B cell (primary cell): ENCODE measurements at regions not wholly inside any gene's neighbourhood (a gene's known extent, or its start where the extent isn't known, plus 50 kb on each side); places are given as distances from the start of the nearest gene placed in this dataset.

Experiments
- EZH2 ChIP-seq: IDR thresholded peaks from 2 replicates; pipeline ENCODE4 v1.6.1; 2012; ENCODE audit warnings: borderline replicate concordance, low read depth, mild to moderate bottlenecking, moderate library complexity, low read length; ENCODE audit not compliant: insufficient read depth, poor library complexity, severe bottlenecking
- TF ChIP-seq, protein P1 (sequence below): fragments of 200-600 bp; IDR thresholded peaks from one replicate; pipeline ENCODE4 v1.8.0; 2022; ENCODE audit warnings: antibody characterized with exemption, mild to moderate bottlenecking

DNA sequence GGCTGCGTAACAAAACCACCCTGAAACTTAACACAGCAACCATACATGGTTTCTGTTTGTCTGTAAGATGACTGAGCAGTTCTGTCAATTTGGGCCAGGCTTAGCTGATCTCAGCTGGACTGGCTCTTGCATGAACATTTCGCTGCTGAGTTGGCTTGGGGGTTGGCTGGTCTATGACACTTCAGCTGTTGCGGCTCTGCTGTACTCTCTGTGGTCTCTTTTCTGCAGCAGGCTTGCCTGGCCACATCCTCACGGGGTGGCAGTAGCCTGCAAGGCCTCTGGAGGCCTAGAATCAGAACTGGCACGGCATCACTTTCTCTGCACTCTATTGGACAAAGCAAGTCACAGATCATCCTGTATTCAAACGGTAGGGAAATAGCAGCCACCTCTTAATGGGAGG is 216.2 kb downstream of the BCL11B start:
- TF ChIP-seq EZH2 = no peak
- TF ChIP-seq, protein P1, sequence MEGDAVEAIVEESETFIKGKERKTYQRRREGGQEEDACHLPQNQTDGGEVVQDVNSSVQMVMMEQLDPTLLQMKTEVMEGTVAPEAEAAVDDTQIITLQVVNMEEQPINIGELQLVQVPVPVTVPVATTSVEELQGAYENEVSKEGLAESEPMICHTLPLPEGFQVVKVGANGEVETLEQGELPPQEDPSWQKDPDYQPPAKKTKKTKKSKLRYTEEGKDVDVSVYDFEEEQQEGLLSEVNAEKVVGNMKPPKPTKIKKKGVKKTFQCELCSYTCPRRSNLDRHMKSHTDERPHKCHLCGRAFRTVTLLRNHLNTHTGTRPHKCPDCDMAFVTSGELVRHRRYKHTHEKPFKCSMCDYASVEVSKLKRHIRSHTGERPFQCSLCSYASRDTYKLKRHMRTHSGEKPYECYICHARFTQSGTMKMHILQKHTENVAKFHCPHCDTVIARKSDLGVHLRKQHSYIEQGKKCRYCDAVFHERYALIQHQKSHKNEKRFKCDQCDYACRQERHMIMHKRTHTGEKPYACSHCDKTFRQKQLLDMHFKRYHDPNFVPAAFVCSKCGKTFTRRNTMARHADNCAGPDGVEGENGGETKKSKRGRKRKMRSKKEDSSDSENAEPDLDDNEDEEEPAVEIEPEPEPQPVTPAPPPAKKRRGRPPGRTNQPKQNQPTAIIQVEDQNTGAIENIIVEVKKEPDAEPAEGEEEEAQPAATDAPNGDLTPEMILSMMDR = no peak
